Hepatocyte (in vitro differentiated cells): ENCODE measurements at regions not wholly inside any gene's neighbourhood (a gene's known extent, or its start where the extent isn't known, plus 50 kb on each side); places are given as distances from the start of the nearest gene placed in this dataset.
A peak's percentile ranks its signal among the peaks of the same experiment; 100 is the strongest.

Experiments used
- DNase-seq: peaks from one replicate; pipeline ENCODE4 v3.0.0-alpha.2; 2016; ENCODE audit warnings: low spot score
- H2AFZ ChIP-seq: fragments of 200-600 bp; sonication (generic); 2 replicates; pipeline ENCODE4 v1.6.0; 2016; ENCODE audit warnings: antibody characterized with exemption, mild to moderate bottlenecking
- H3K27ac ChIP-seq: fragments of 200-600 bp; sonication (generic); 2 replicates; pipeline ENCODE4 v1.5.1; 2016; ENCODE audit warnings: mild to moderate bottlenecking
- H3K27me3 ChIP-seq: fragments of 200-600 bp; sonication (generic); 2 replicates; pipeline ENCODE4 v1.6.1; 2016
- H3K36me3 ChIP-seq: fragments of 200-600 bp; sonication (generic); replicated peaks from 2 replicates; pipeline ENCODE4 v1.5.1; 2016; ENCODE audit warnings: low read depth; ENCODE audit not compliant: insufficient read depth
- H3K4me1 ChIP-seq: fragments of 200-600 bp; sonication (generic); 2 replicates; pipeline ENCODE4 v1.5.1; 2016; ENCODE audit warnings: mild to moderate bottlenecking, moderate library complexity; ENCODE audit not compliant: insufficient read depth
- H3K4me2 ChIP-seq: fragments of 200-600 bp; sonication (generic); 2 replicates; pipeline ENCODE4 v1.6.0; 2016
- H3K4me3 ChIP-seq: fragments of 200-600 bp; sonication (generic); 2 replicates; pipeline ENCODE4 v1.5.1; 2016; ENCODE audit warnings: mild to moderate bottlenecking
- H3K79me2 ChIP-seq: fragments of 200-600 bp; sonication (generic); 2 replicates; pipeline ENCODE4 v1.6.0; 2017; ENCODE audit warnings: mild to moderate bottlenecking
- H3K9me2 ChIP-seq: fragments of 200-600 bp; sonication (generic); replicated peaks from 2 replicates; pipeline ENCODE4 v1.6.0; 2017; ENCODE audit warnings: mild to moderate bottlenecking; ENCODE audit not compliant: insufficient read depth
- H3K9me3 ChIP-seq: fragments of 200-600 bp; sonication (generic); 2 replicates; pipeline ENCODE4 v1.5.1; 2016; ENCODE audit warnings: low read depth, mild to moderate bottlenecking
- H4K20me1 ChIP-seq: fragments of 200-600 bp; sonication (generic); 2 replicates; pipeline ENCODE4 v1.6.0; 2016; ENCODE audit warnings: mild to moderate bottlenecking; ENCODE audit not compliant: insufficient read depth, poor library complexity, severe bottlenecking
- EZH2 ChIP-seq: fragments of 200-600 bp; sonication (generic); IDR thresholded peaks from 2 replicates; pipeline ENCODE4 v1.6.1; 2016; ENCODE audit warnings: antibody characterized with exemption, mild to moderate bottlenecking, borderline replicate concordance
- EZH2phosphoT487 ChIP-seq: fragments of 200-600 bp; sonication (generic); IDR thresholded peaks from one replicate; pipeline ENCODE4 v1.6.1; 2018; ENCODE audit warnings: antibody characterized with exemption, mild to moderate bottlenecking, low read depth, moderate library complexity; ENCODE audit not compliant: unreplicated experiment, severe bottlenecking
- WGBS: methylation state at CpG from one replicate; pipeline ENCODE4 v1.1.6; 2016; ENCODE audit warnings: low lambda C conversion rate; ENCODE audit errors: missing lambda C conversion rate; 5-methylcytosine and 5-hydroxymethylcytosine counted together
- TF ChIP-seq, protein P1 (sequence below): fragments of 200-600 bp; sonication (generic); IDR thresholded peaks from 2 replicates; pipeline ENCODE4 v1.5.1; 2016; ENCODE audit warnings: antibody characterized with exemption, mild to moderate bottlenecking; ENCODE audit not compliant: poor library complexity

- Histone ChIP-seq H3K4me2 (no peak overlapping the region), H3K4me3 (no peak overlapping the region), H2AFZ (no peak overlapping the region), H3K4me1 (peaks cover 7% of the 10 kb centered on the region), H3K9me3 (no peaks in the 10 kb centered on the region), H3K9me2 (no peaks in the 10 kb centered on the region), H3K36me3 (no peaks in the 10 kb centered on the region), H3K27me3 (no peaks in the 10 kb centered on the region), H4K20me1 (no peaks in the 10 kb centered on the region), H3K79me2 (no peaks in the 10 kb centered on the region), H3K27ac (no peak overlapping the region)
- TF ChIP-seq EZH2 (no peak), EZH2phosphoT487 (no peak)
- TF ChIP-seq, protein P1, sequence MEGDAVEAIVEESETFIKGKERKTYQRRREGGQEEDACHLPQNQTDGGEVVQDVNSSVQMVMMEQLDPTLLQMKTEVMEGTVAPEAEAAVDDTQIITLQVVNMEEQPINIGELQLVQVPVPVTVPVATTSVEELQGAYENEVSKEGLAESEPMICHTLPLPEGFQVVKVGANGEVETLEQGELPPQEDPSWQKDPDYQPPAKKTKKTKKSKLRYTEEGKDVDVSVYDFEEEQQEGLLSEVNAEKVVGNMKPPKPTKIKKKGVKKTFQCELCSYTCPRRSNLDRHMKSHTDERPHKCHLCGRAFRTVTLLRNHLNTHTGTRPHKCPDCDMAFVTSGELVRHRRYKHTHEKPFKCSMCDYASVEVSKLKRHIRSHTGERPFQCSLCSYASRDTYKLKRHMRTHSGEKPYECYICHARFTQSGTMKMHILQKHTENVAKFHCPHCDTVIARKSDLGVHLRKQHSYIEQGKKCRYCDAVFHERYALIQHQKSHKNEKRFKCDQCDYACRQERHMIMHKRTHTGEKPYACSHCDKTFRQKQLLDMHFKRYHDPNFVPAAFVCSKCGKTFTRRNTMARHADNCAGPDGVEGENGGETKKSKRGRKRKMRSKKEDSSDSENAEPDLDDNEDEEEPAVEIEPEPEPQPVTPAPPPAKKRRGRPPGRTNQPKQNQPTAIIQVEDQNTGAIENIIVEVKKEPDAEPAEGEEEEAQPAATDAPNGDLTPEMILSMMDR: no peak
- WGBS: 53% methylated on average over 1 of the region's 1 CpG
- DNase-seq: no peak
These were observed 271.4 kb upstream of the ZNF608 start for GRCh38 chr5:125017796-125018195.

DNA sequence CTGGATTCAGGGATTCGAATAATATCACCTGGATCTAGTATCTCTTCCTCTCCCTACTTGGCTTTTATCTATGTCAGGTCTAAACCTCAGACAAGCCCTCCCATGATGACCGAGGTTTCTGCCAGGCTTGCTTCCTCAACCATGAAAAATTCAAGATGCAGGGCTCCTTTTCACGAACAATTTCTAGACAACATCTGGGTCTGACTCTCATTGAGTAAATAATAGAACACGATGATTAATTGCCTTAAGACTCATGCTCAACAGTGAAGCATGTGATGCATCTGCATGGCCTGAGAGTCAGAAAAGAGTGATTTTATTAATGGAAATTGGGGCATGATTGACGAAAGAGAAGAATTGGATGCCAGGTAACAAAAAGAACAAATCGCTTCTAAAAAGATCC, 277.2 kb upstream of the ZNF608 start:
- TF ChIP-seq, protein P1: no peak
- TF ChIP-seq EZH2phosphoT487 (no peak), EZH2 (no peak)
- Histone ChIP-seq H2AFZ (no peak overlapping the region), H4K20me1 (no peaks in the 10 kb centered on the region), H3K27ac (no peak overlapping the region), H3K4me3 (no peak overlapping the region), H3K4me1 (peaks cover 6% of the 10 kb centered on the region), H3K79me2 (no peaks in the 10 kb centered on the region), H3K36me3 (no peaks in the 10 kb centered on the region), H3K9me2 (no peaks in the 10 kb centered on the region), H3K4me2 (no peak overlapping the region), H3K9me3 (no peaks in the 10 kb centered on the region), H3K27me3 (no peaks in the 10 kb centered on the region)
- no peak for DNase-seq
- WGBS: 92% methylated on average over 6 of the region's 6 CpGs

DNA sequence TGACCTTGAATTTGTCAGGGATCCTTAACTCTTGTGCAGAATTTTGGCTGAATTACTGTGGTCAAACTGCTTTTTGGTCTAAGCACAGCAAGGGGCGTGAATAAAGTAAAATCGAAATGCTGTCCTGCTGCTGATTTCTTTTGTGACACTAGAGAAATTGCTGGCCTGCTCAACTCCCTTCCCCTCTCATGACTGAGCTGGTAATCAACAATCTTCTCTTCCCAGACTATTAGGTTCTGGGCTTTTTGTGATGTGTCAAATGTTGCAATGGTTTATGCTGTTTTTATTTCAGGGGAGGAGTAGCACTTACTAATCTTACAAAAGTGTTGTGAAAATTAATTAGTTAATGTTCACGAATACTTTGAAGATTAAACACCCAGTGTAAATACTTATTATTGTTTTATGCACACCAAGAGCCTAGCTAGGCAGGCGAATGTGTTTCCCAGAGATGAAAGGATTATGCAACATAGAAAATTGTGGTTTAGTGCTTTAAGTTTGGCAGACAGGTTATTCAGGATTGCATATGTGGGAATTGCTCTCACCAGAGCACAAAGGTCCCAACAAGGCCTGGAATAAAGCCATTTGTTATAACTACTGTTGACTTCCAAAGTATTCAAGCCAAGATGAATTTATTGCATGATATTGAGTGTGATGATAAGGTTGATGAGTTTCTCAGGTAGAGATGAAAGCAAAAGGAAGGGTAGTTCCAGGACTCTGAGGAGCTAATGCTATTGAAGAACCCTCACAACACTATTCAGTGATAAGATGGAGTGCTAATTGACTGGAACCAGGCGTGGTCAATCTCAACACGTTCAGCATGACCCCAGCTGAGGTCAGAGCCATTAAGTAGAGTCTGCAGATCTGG, 280.7 kb upstream of the ZNF608 start:
- Histone ChIP-seq H3K4me2 (no peak overlapping the region), H3K4me1 (peaks cover 11% of the 10 kb centered on the region), H3K27me3 (no peaks in the 10 kb centered on the region), H3K9me3 (no peaks in the 10 kb centered on the region), H3K27ac (peak overlapping the region; percentile 5), H3K36me3 (no peaks in the 10 kb centered on the region), H3K79me2 (no peaks in the 10 kb centered on the region), H3K9me2 (no peaks in the 10 kb centered on the region), H2AFZ (no peak overlapping the region), H4K20me1 (no peaks in the 10 kb centered on the region), H3K4me3 (no peak overlapping the region)
- 53% methylated on average over 6 of the region's 6 CpGs for WGBS
- DNase-seq: peak; percentile 62
- TF ChIP-seq EZH2phosphoT487 (no peak), EZH2 (no peak)
- TF ChIP-seq, protein P1: no peak
